ENCODE measurements at regions not wholly inside any gene's neighbourhood (a gene's known extent, or its start where the extent isn't known, plus 50 kb on each side); places are given as distances from the start of the nearest gene placed in this dataset.
"Not testable (repeated sequence)": the region's sequence is repeated elsewhere in the genome, so short reads cannot be mapped to it uniquely, and the experiment has no call there.

DNA sequence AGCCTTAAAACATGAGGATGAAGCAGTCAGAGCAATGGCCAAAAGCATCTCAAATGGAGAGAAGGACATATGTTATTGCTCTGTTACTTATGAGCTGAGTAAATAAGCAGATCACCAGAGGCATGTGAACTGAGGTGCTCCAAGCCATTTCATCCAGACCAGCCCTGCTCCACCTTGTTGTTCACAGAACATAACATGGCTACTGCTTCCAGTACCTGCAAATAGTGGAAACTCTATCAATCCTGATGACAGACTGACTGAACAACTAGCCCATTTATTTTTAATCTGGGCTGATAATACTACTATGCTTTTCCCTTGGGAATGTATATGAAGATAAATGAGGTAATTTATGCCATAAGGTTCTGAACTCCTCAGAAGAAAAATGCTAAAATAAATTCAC, 1164.7 kb downstream of the FAM181B start:
- Histone ChIP-seq H4K20me1 (ENCODE audit: insufficient read depth, low read length) (no peaks in the 10 kb centered on the region), H3K4me2 (ENCODE audit: low read length) (no peak overlapping the region), H3K4me1 (ENCODE audit: insufficient read depth, low read length, poor library complexity, severe bottlenecking) (no peaks in the 10 kb centered on the region), H3K36me3 (ENCODE audit: insufficient read depth, low read length) (no peaks in the 10 kb centered on the region), H3K79me2 (ENCODE audit: insufficient read depth, low read depth, low read length) (no peaks in the 10 kb centered on the region), H3K4me3 (ENCODE audit: low read depth, low read length, poor library complexity, severe bottlenecking) (no peak overlapping the region), H3K27ac (ENCODE audit: low read depth, low read length, poor library complexity, severe bottlenecking) (no peak overlapping the region), H2AFZ (ENCODE audit: low read length) (no peak overlapping the region), H3K9me3 (ENCODE audit: low read length) (no peaks in the 10 kb centered on the region), H3K9me2 (ENCODE audit: insufficient read depth, low read length) (no peaks in the 10 kb centered on the region)
- no peak for TF ChIP-seq EZH2phosphoT487 (IDR thresholded peaks at IDR 0.05; ENCODE audit: borderline replicate concordance, low read depth, low read length)
- TF ChIP-seq, protein P1, sequence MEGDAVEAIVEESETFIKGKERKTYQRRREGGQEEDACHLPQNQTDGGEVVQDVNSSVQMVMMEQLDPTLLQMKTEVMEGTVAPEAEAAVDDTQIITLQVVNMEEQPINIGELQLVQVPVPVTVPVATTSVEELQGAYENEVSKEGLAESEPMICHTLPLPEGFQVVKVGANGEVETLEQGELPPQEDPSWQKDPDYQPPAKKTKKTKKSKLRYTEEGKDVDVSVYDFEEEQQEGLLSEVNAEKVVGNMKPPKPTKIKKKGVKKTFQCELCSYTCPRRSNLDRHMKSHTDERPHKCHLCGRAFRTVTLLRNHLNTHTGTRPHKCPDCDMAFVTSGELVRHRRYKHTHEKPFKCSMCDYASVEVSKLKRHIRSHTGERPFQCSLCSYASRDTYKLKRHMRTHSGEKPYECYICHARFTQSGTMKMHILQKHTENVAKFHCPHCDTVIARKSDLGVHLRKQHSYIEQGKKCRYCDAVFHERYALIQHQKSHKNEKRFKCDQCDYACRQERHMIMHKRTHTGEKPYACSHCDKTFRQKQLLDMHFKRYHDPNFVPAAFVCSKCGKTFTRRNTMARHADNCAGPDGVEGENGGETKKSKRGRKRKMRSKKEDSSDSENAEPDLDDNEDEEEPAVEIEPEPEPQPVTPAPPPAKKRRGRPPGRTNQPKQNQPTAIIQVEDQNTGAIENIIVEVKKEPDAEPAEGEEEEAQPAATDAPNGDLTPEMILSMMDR (conservative IDR thresholded peaks at IDR 0.05; ENCODE audit: low read length), result no peak
- CTCF ChIA-PET (ENCODE audit: unreplicated experiment), result no interaction called here
- no TSS peak for BruUV-seq (replicated peaks)
- intact Hi-C loops (cut with micrococcal nuclease; ENCODE audit: unreplicated experiment), result no loop called here
- POLR2A ChIA-PET, result no interaction called here
- no peak for DNase-seq (ENCODE audit: low spot score)

DNA sequence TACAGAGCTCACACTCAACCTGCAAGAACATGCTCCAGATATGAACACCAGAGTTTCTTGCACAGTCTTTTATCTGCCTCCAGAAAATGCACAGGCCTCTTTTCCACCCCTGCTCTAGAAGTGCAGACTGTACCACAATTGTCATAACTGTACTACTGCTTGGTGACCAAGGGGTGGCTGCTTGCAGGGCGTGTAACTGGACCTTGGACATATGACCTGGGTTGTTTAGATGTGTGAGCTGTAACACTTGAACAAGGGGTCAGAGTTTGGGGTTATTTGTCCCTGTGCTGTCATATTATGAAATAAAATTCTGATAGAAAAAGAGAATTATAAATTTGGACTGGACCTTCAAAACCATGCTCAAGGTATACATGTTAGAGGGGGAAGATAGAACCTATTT, 1185.5 kb downstream of the FAM181B start:
- intact Hi-C loops (cut with micrococcal nuclease; ENCODE audit: unreplicated experiment), result no loop called here
- TF ChIP-seq, protein P1 (conservative IDR thresholded peaks at IDR 0.05; ENCODE audit: low read length), result no peak
- TF ChIP-seq EZH2phosphoT487 (IDR thresholded peaks at IDR 0.05; ENCODE audit: borderline replicate concordance, low read depth, low read length), result no peak
- DNase-seq (ENCODE audit: low spot score), result no peak

DNA sequence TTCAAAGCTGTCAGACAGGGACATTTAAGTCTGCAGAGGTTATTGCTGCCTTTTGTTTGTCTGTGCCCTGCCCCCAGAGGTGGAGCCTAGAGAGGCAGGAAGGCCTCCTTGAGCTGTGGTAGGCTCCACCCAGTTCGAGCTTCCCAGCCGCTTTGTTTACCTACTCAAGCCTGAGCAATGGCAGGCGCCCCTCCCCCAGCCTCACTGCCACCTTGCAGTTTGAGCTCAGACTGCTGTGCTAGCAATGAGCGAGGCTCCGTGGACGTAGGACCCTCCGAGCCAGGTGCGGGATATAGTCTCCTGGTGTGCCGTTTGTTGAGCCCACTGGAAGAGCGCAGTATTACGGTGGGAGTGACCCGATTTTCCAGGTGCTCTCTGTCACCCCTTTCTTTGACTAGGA, 1193.9 kb downstream of the FAM181B start:
- H3K27ac ChIP-seq (ENCODE audit: low read depth, low read length, poor library complexity, severe bottlenecking); CTCF ChIA-PET (ENCODE audit: unreplicated experiment); intact Hi-C loops (cut with micrococcal nuclease; ENCODE audit: unreplicated experiment); BruUV-seq (replicated peaks); H3K4me3 ChIP-seq (ENCODE audit: low read depth, low read length, poor library complexity, severe bottlenecking); H3K4me2 ChIP-seq (ENCODE audit: low read length); H3K4me1 ChIP-seq (ENCODE audit: insufficient read depth, low read length, poor library complexity, severe bottlenecking); H3K9me2 ChIP-seq (ENCODE audit: insufficient read depth, low read length); POLR2A ChIA-PET; H3K79me2 ChIP-seq (ENCODE audit: insufficient read depth, low read depth, low read length); H2AFZ ChIP-seq (ENCODE audit: low read length); DNase-seq (ENCODE audit: low spot score); H4K20me1 ChIP-seq (ENCODE audit: insufficient read depth, low read length); H3K9me3 ChIP-seq (ENCODE audit: low read length); H3K36me3 ChIP-seq (ENCODE audit: insufficient read depth, low read length): not testable (repeated sequence)

More for the DNA sequence above, 1185.5 kb downstream of the FAM181B start:
- H3K9me3 ChIP-seq (ENCODE audit: low read length), result no peaks in the 10 kb centered on the region
- H3K4me2 ChIP-seq (ENCODE audit: low read length), result no peak overlapping the region
- no peaks in the 10 kb centered on the region for H3K36me3 ChIP-seq (ENCODE audit: insufficient read depth, low read length)
- no peak overlapping the region for H2AFZ ChIP-seq (ENCODE audit: low read length)
- H3K9me2 ChIP-seq (ENCODE audit: insufficient read depth, low read length), result no peaks in the 10 kb centered on the region
- no peaks in the 10 kb centered on the region for H3K79me2 ChIP-seq (ENCODE audit: insufficient read depth, low read depth, low read length)
- H3K27ac ChIP-seq (ENCODE audit: low read depth, low read length, poor library complexity, severe bottlenecking), result no peak overlapping the region
- H4K20me1 ChIP-seq (ENCODE audit: insufficient read depth, low read length), result no peaks in the 10 kb centered on the region
- no TSS peak for BruUV-seq (replicated peaks)
- CTCF ChIA-PET (ENCODE audit: unreplicated experiment), result no interaction called here
- no peak overlapping the region for H3K4me3 ChIP-seq (ENCODE audit: low read depth, low read length, poor library complexity, severe bottlenecking)
- POLR2A ChIA-PET, result no interaction called here
- no peaks in the 10 kb centered on the region for H3K4me1 ChIP-seq (ENCODE audit: insufficient read depth, low read length, poor library complexity, severe bottlenecking)
